ENCODE measurements at regions not wholly inside any gene's neighbourhood (a gene's known extent, or its start where the extent isn't known, plus 50 kb on each side); places are given as distances from the start of the nearest gene placed in this dataset.
A peak's percentile ranks its signal among the peaks of the same experiment; 100 is the strongest.

DNA sequence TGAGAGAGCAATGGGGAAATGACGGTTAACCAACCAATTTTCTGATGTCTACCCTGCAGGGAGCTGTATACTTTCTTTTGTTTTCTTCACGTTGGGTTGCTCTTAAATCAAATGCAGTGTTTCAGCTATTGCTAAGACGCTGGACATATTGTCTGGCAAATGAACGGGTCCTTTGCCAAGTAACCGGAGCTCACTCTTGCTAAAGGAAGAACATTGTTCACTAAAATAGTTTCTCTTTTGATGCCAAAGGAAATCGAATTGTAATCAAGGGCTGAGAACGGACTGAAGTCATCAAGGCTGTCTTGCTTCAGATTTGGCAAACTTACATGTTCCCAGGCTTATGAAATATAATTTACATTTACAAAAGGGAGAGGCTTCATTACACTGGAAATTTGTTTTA lies 142.3 kb upstream of the ARGLU1 start:
- Histone ChIP-seq H3K9me3 (no peaks in the 10 kb centered on the region), H3K27ac (peak overlapping the region; percentile 49 to 66), H3K4me3 (no peak overlapping the region), H3K4me1 (peaks cover 0 to 4% of the 10 kb centered on the region in 2 donors), H3K36me3 (no peaks in the 10 kb centered on the region), H3K27me3 (no peaks in the 10 kb centered on the region)
- TF ChIP-seq, protein P1, sequence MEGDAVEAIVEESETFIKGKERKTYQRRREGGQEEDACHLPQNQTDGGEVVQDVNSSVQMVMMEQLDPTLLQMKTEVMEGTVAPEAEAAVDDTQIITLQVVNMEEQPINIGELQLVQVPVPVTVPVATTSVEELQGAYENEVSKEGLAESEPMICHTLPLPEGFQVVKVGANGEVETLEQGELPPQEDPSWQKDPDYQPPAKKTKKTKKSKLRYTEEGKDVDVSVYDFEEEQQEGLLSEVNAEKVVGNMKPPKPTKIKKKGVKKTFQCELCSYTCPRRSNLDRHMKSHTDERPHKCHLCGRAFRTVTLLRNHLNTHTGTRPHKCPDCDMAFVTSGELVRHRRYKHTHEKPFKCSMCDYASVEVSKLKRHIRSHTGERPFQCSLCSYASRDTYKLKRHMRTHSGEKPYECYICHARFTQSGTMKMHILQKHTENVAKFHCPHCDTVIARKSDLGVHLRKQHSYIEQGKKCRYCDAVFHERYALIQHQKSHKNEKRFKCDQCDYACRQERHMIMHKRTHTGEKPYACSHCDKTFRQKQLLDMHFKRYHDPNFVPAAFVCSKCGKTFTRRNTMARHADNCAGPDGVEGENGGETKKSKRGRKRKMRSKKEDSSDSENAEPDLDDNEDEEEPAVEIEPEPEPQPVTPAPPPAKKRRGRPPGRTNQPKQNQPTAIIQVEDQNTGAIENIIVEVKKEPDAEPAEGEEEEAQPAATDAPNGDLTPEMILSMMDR (IDR thresholded peaks at IDR 0.05): no peak
- DNase-seq (peak in 2 of 4 donors; percentile 48 to 68), ATAC-seq (no peak)
- intact Hi-C loops (cut with DNase I): no loop called here

DNA sequence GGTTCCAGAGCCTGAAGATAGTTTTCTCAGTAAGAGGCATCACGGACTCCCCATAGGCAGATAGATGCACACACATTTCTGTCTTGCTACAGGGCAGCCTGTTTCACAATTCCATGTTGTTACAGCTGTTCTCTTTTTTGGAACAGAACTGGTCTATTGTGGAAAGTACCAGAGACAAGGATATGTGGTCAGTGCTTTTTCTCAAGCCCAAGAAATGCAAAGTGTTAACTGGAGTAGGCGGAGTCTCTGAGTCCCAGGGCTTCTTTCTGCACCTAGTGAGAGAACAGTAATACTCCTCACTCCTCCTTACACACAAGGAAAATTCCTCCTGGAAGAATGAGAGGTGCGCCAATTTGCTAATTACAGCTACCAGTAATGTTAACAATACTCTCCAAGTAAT lies 141.6 kb upstream of the ARGLU1 start:
- peaks cover 0 to 4% of the 10 kb centered on the region in 2 donors for H3K4me1 ChIP-seq
- no peaks in the 10 kb centered on the region for H3K9me3 ChIP-seq
- peak in 2 of 4 donors; percentile 70 to 83 for DNase-seq
- no peak overlapping the region for H3K4me3 ChIP-seq
- H3K36me3 ChIP-seq: no peaks in the 10 kb centered on the region
- H3K27me3 ChIP-seq: no peaks in the 10 kb centered on the region
- H3K27ac ChIP-seq: peak overlapping the region; percentile 49 to 66
- TF ChIP-seq, protein P1 (IDR thresholded peaks at IDR 0.05): no peak
- ATAC-seq: peak; percentile 76
- intact Hi-C loops (cut with DNase I): no loop called here

DNA sequence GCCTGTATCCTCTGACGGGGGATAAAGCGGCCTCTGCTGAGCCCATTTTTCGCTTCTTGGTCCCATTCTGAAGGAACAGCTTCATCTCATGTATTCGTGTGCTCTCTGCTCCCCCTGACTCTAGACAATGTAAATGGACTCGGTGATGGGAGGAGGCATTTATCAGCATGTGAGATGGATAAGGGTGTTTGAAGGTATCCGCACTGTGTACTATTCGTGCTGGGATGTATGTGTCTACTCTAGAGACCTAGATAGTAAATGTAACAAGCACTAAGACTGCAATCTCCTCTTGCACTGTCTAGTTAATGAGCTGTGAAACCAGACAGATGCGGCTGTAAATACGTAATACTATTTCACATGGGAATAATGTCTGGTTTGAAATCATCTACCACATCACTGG lies 134.6 kb upstream of the ARGLU1 start:
- intact Hi-C loops (cut with DNase I): no loop called here

DNA sequence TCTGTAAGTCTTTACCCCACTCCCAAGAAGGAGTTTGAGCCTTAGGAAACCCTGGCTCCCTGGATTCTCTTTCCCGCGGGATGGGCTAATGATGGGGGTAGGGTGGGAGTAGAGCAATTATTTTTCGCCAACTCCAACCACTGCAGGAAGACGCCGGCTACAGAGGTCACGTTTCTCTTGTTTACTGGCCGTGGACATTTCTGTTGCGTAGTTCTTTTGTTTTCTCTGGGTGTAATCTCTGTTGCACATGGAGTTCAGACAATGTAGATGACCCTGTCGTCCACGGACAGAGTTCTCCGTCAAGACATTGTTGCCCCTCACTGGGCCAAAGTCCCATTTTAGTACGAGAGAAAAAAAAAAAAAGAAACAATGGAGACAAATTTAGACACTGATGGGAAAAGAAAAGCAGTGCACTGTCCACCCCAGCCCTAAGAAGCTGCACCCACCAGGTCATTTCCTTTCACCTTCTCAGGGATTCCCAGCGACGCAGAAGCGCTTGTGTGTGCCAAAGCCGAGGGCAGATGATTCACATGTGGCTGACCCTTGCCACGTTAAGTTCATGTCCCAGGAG lies 133.9 kb upstream of the ARGLU1 start:
- Histone ChIP-seq H3K9me3 (no peaks in the 10 kb centered on the region), H3K27ac (peak overlapping the region; percentile 3 to 15), H3K27me3 (no peaks in the 10 kb centered on the region), H3K4me1 (no peaks in the 10 kb centered on the region), H3K4me3 (no peak overlapping the region), H3K36me3 (no peaks in the 10 kb centered on the region)
- intact Hi-C loops (cut with DNase I): no loop called here
- peak; percentile 49 for ATAC-seq
- TF ChIP-seq, protein P1 (IDR thresholded peaks at IDR 0.05): no peak
- no peak for DNase-seq

More for the DNA sequence above, 134.6 kb upstream of the ARGLU1 start:
- DNase-seq (no peak), ATAC-seq (no peak)
- H3K9me3 ChIP-seq: no peaks in the 10 kb centered on the region
- H3K36me3 ChIP-seq: no peaks in the 10 kb centered on the region
- H3K27me3 ChIP-seq: no peaks in the 10 kb centered on the region
- H3K27ac ChIP-seq: peak overlapping the region; percentile 3 to 15
- TF ChIP-seq, protein P1 (IDR thresholded peaks at IDR 0.05): no peak
- no peak overlapping the region for H3K4me3 ChIP-seq
- H3K4me1 ChIP-seq: no peaks in the 10 kb centered on the region

DNA sequence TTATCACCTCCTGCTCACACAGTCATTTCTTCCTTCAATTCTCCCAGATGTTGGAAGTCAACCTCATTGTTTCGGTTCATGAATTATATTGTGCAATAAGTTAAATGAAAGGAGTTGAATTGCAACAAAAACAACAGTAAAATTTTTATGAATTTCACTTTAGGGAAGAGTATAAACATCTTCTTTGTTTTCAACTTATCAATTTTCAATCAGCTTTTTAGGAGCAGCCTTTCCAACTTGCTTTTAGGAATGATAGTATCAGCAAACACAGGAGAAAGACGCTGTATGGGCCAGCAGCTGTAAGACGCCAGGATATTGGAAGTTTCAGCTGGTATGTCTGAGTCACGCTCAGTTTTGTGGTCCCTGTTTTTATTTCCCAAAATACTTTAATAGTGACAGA lies 132.5 kb upstream of the ARGLU1 start:
- intact Hi-C loops (cut with DNase I): no loop called here
- Histone ChIP-seq H3K36me3 (no peaks in the 10 kb centered on the region), H3K4me1 (no peaks in the 10 kb centered on the region), H3K27me3 (no peaks in the 10 kb centered on the region), H3K9me3 (no peaks in the 10 kb centered on the region), H3K27ac (peak overlapping the region in 1 of 2 donors; percentile 6), H3K4me3 (no peak overlapping the region)
- ATAC-seq (no peak), DNase-seq (no peak)
- TF ChIP-seq, protein P1 (IDR thresholded peaks at IDR 0.05): no peak

All from left lung (tissue), 4 donors.